Stimulated activated CD4-positive, alpha-beta T cell treated with anti-CD3 and anti-CD28 coated beads, Interleukin-1b, Interleukin-23, amount 100 ng/mL, for 24 hours (primary cell): ENCODE measurements at regions not wholly inside any gene's neighbourhood (a gene's known extent, or its start where the extent isn't known, plus 50 kb on each side); places are given as distances from the start of the nearest gene placed in this dataset.
"Not testable (repeated sequence)": the region's sequence is repeated elsewhere in the genome, so short reads cannot be mapped to it uniquely, and the experiment has no call there.

Experiments
- DNase-seq, 4 experiments: peaks; one replicate each; pipeline ENCODE4 v3.0.0-alpha.2; 2020; ENCODE audit warnings: low read depth in 4 of 4, low spot score in 1 of 4

DNA sequence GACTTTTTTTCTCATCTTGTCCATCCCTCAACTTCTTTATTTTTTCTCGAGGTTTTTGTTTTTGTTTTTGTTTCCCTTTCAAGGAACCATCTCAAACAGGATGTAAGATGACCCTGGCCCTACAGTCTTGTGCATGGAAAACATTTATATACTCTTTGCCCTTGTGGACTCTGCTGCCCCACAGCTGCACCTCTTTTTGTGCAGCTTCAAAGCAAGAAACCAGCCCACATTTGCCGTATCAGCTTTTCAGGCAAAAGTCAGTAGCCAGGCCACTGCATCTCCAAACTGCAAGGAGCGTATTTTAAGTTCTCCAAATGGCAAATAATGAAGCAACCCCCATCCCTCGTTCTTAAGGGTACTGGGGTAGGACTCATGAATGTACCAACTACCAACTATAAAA lies 756.5 kb downstream of the C4orf33 start:
- DNase-seq, result no peak

DNA sequence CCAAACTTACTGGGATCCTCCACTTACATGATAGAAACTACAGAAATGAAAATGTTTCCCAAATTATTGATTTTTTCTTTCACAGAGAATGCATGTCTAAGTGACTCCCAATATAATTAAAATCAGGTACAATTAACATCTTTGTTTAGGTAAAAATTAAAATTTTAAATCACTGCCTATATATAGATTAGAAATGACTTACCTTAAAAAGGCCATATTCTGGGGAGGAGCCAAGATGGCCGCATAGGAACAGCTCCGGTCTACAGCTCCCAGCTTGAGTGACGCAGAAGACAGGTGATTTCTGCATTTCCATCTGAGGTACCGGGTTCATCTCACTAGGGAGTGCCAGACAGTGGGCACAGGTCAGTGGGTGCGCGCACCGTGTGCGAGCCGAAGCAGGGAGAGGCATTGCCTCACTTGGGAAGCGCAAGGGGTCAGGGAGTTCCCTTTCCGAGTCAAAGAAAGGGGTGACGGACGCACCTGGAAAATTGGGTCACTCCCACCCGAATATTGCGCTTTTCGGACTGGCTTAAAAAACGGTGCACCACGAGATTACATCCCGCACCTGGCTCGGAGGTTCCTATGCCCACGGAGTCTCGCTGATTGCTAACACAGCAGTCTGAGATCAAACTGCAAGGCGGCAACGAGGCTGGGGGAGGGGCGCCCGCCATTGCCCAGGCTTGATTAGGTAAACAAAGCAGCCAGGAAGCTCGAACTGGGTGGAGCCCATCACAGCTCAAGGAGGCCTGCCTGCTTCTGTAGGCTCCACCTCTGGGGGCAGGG lies 757.9 kb downstream of the C4orf33 start:
- not testable (repeated sequence) for DNase-seq

DNA sequence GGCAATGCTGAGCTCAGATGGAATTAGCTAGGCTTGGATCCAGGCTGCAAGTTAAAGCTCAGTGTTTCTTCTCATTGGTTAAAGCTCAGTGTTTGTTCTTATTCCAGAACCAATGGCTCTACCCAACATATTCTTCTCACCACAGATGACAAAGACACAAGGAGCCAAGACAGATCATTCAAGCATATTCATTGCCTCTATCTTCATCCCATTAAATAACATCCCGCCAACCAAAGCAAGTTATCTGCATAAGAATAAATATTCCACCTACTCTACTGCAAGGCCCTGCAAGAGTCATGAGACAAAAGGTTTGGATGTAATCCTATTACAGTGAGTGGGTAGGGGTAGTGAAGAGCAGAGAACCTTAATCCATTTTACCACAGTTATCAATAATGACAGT lies 766.5 kb downstream of the C4orf33 start:
- no peak for DNase-seq

DNA sequence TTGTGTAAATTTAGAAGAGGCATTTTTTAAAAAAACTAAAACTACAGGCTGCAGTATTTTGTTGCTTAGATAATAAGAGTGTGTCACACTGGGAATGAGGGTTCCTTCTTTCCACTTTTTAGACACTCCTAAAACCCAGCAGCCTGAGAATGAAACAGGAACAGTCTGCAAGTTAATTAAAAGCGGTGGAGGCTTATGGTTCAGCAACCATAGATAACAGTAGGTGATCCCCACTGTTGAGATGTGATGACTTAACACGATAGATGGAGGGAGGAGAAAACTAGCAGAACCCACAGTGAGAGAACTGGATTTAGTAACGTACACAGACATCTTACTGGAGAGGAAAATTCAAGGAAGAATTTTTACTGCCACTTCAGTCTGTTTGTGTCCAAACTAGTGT lies 767.3 kb downstream of the C4orf33 start:
- DNase-seq, result no peak

DNA sequence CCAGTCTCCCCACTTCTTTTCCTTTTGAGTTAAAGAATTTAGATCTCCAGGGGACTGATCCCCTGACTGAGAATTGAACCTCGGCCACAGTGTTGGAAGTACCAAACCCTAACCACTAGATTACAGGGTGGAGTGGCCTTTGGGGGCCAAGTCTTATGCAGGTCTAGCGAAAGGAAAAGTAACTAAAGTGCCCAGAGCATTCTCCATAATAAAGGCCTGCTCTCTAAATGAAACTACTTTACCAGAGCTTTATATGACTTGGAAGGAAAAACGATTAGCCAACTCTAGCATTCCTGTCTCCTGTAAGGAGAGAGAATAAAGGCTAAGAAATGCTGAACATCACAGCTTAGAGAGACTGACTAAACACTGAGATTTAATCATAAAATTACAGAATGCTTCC lies 788.0 kb downstream of the C4orf33 start:
- DNase-seq, result no peak

DNA sequence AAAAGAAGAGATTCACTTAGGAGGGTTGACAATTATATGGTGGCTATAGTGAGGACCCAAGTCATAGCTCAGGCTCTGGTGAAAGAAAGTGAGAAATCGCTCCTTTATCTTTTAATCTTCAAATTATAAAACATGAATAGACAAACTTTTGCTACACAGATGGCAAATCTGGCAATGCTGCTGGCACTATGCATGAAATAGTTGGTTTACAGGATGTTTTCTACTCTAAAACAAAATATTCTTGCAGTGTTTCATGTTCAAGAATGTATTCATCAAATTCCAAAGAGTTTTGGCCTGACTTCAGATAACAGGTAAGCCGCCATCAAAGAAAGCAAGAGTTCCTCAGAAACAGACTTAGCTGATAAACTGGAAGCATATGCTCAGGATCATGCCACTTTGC lies 801.2 kb downstream of the C4orf33 start:
- no peak for DNase-seq

DNA sequence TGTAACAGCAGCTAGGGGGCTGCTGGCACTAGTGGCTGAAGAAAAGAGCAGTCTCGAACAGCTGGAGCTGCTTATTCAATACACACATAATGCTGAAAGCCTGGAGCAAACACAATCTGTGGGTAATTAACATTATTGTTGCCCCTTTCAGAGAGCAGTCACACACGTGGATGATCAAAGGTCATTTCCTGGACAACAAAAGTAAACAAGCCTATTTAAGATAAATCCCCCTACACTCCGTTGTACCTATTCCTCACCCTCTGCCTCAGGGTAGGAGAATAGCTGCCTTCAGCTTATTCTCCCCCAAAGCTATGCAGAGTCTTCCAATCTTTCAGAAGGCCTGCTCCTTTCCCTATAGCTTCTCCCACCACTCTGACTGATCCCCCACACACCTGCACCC lies 803.9 kb downstream of the C4orf33 start:
- DNase-seq, result no peak

DNA sequence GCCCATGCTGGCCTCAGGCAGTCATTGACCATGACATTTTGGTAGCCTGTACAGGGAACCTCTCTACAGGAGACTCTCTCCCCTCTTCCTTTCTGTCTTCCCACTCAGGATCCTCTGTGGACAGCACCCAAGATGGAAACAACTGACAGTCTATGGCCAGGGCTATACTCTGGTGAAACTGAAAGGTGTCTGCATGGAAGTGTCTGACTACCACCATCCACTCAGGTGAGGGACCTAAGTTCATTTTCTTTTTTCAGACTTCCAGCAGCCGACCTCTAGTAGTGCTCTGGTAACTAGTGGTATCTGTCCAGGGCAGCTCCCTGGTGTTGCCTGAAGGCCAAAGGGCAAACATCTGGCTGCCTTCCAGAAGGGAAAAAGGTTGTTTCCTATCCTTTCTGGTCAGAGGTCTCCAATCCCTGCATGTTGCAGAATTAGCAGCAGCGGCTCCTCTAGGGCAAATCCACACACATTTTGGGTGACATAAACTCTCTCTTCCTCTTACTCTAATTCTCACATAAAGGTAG lies 804.5 kb downstream of the C4orf33 start:
- no peak for DNase-seq

DNA sequence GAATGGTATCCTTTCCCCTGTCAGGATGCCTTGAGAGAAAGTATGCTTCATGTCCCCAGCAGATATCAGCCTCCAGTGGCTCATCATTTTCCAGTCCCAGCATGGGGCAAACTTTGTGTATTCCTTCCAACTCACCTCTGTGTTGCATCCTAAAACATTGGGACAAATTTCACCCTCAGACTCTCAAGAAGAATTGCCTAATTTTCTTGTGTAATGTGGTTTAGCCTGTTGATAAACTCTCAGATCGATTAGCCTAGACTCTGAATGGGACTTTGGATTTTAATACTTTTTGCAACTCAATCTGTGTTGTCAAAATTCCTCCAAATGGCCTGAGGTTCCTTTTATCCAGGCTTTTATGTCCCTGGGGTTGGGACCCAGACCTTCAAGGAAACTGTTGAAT lies 805.3 kb downstream of the C4orf33 start:
- no peak for DNase-seq

DNA sequence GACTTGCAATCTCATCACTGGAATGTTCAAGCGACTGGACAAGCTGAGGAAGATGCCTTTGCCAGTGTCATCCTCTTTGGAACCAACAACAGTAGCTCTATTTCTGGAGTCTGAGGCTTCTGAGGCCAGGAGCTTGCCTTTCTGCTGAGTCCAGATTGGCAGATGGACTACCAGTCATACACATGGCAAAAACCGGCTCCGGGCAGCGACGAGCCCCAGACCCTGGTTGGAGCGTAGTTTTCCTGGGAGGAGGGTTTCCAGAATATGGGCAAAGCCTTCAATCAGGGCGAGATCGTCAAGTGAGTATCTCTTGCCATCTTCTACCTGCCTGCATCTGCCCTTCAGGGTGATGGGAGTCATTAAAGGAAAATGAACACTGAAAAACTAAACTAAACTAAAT lies 807.9 kb downstream of the C4orf33 start:
- DNase-seq, result no peak

DNA sequence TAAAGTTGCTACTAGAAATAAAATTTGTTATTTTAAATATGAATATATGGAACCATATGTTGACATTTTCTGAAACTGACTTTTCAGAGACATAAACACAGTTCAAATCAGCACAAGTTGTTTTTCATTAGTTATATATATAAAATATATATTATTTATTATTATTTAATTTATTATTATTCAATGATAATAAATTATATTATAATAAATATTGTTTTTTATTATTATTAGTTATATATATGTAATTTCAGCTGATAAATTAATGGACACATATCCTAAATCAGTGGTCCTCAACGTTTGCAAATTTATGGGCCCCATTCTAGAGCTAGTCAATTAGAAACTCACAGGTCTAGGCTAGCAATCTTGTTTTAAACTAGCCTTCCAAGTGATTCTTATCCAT lies 809.3 kb downstream of the C4orf33 start:
- no peak for DNase-seq

DNA sequence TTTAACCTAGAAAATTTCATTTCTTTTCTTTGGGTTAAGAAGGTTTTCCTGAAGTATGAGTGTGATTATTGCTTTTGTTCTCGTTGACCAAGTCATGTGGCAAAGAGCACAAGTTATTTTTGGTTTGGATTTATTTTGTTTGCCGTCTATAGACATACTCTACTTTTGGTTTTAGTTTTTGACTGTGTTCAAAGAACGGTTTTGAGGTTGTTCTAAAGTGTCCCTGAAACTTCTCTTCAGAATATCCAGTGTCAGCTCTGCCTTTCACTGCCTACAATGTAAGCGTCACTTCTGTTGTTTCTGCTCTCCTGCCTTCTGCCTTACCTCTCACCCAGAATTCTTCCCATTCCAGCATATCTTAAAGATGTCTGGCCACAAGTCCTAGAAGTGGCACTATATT lies 812.2 kb downstream of the C4orf33 start:
- DNase-seq, result no peak

DNA sequence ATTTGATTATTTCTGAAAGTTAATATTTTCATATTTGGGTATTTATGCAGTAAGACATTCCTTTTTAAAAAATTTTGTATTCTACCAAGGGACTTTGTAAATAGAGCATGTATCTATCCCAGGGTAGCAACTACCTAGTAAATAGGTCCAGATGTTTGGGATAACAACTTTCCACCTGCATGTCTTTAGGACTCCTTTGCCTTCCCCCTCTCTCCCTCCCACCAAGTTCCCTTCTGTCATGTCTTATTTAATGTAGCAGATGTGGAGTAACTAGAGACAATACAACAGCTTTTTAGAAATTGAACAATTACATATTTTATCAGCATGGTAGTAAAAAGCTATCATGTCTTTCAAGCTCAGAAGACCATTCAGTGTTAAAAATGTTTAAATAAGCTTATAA lies 821.0 kb downstream of the C4orf33 start:
- DNase-seq, result no peak

DNA sequence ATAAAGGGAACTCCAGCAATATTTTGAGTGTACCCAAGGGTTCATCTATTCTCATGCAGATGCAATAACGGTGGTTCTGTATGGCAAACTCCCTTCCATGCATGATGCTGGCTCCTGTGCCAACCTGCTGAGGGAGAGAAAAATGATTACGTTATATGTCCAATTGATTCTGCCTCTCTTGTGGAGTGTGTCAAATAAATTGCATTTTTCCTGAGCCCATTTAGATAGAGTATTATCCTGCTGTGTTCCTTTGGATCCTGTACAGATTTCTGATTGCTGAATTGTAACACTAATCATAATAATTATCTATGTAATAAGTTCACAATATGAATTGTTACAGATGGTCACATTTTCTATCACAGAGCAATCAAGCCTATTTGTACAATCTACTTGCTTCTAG lies 821.7 kb downstream of the C4orf33 start:
- no peak for DNase-seq

DNA sequence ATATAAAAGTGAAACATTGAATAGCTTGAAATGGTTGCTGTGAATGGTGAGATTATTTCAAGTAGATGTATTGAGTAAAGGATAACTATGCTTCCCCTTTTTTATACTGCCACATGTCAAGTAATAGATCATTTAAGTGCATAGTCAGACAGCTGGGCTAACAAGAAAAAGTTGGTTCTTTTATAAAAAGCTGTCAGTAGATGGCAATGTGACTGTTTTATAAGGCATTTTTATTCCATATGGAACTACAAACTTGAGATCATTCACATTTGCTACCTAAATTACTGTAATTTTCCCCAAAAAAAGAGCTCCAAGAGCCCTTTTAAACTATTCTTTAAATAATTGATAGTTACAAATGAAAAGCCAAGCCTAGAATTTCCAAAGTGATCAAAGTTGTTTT lies 831.0 kb downstream of the C4orf33 start:
- no peak for DNase-seq

DNA sequence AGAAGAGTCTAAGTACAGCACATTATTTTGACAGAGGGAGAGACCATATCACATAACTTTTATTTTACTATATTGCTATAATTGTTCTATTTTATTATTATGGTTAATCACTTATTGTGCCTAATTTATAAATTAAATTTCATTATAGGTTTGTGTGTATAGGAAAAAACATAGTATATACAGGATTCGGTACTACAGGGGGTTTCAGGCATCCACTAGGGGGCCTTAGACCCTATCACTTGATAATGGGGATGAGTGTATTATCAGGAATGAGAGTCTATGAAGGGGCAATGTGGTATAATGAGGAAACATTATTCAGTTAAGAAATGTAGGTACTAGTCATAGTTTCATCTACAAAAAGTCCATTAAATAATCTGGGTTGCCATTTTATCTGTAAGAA lies 833.1 kb downstream of the C4orf33 start:
- DNase-seq, result no peak

DNA sequence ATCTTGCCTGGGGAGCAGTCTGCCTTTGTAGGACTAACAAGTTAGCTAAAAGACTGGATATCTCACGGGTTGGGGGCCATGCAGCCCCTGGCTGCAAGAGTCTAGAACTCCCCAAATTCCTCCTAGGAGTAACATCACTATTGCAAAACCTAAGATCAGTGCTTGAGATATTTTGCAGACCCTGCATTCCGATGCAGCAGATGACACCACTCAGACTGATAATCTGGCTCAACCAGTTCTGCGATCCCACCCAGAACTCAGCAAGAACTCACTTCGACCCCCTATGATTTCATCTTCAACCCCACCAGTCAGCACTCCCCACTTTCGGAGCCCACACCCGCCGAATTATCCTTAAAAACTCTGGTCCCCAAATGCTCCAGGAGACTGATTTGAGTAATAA lies 834.0 kb downstream of the C4orf33 start:
- DNase-seq, result no peak

DNA sequence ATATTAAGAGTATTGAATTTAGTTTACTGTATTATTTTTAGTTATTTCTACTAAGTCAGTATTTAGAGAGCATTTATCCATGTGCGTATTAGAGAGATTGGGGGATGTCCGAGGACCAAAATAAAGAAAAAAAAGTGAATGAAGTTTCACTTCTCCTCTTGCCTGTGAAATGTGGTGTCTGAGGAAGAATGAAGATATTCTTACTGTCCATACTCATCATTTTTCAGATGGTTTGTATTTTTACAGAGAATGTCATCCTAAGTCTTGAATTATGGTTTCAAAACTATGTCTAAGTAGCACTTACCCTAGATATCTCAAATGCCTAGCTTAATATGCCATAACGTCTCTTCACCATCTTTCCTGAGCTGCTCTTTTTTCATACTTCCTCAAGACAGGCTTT lies 854.3 kb downstream of the C4orf33 start:
- DNase-seq, result no peak

DNA sequence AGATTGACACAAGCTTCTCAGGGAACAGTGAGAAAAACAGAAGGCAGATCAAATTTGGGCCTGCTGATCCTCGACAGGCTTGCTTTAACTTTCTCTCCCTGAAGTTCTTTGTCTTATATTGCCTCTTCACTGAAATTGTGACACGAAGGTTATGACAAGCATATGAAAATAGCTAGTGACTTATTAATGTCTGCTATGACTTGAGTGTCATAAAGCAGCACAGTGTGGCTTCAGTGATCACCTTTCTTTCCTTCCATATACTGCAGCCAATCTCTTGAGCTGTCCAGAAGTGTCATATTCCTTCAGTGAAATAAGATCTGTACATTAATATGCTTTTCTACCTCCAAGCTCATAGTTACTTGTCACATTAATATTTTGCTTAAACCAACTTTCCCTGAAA lies 870.2 kb downstream of the C4orf33 start:
- no peak for DNase-seq

DNA sequence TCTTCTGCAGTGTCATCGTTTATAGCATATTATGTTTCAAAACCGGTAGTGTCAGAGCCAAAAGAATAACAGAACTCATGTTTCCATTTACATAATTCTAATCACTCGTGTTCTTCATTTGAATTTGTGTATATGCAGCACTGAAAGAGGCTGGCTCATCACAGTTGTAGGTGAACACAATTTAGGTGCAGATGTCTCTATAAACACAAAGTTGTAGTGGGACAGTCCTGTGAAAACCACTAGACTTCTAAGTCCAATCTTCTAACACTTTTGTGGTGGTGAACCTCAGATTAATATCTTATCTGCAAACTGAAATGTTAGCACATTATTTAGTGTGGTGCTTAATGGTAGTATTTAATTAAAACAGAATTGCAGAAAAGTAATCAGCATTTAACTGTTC lies 872.4 kb downstream of the C4orf33 start:
- no peak for DNase-seq

DNA sequence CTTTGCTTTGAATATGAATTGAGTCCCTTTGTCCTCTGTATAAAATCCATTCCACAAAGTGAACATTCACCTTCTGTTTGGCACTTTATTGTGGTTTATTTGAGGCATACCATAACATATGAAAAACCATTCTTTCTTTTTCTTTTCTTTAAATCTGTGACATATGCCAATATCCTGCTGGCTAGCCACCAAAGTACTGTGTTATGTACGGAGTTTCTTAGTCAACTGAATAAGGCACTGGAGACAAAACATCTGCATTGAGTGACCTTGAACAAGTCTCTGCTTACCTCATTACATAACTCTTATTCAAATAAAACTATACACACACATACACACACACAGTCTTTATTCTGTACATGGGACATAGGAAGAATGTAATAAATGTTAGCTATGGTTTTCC lies 872.8 kb downstream of the C4orf33 start:
- DNase-seq, result no peak

DNA sequence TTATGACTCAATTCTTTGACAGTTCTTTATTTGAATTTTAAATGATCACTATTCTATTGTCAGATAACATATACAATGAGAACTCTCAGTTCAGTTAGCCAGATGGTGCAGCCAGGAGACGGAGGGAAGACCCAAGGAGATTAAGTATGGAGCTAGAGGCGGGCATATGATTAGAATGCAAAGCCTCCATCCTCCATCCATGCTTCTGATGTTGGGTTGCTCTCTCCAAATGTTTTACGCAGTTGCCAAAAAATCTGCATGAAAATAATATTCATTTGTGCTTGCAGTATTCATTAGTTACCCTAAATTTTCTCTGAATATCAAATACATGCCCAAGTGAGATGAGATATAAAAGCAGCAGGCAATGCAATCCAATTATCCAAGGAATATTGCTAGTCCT lies 874.8 kb downstream of the C4orf33 start:
- DNase-seq, result no peak

DNA sequence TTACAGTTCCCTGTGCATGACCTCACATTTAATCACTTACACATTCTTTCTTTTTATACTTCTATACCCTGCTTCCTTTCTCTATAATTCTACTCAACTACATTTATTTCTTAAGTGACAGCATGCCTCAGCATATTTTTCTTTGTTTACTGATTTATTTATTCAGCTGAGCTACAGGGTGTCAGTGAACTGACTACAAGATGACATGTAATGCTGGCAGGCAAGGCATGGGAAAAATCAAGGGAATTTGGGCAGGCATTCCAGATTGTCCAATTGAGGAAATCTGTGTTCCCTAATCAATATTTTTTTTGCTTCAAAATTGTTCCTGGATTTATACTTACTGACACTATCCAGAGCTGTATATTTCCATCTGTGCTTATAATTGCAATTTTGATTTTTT lies 875.5 kb downstream of the C4orf33 start:
- no peak for DNase-seq
